WTC11 (cell line): ENCODE measurements at regions not wholly inside any gene's neighbourhood (a gene's known extent, or its start where the extent isn't known, plus 50 kb on each side); places are given as distances from the start of the nearest gene placed in this dataset.

Experiments used
- ATAC-seq: fragments of 200-7000 bp; cut with Tn5 transposase; 2 replicates; pipeline ENCODE4 v1.10.0; 2021; ENCODE audit warnings: mild to moderate bottlenecking, moderate library complexity
- CTCF ChIA-PET: fragments of 300-600 bp; sonication (Branson Sonifier 250); formaldehyde crosslinking; loops from one replicate; lab custom pipeline; 2021; ENCODE audit warnings: antibody characterized with exemption; lab: Charles Lee
- POLR2A ChIA-PET: fragments of 350-600 bp; sonication (Branson Sonifier 250); formaldehyde crosslinking; loops from one replicate; lab custom pipeline; 2021; ENCODE audit warnings: antibody characterized with exemption; lab: Charles Lee
- DNase-seq: peaks from one replicate; pipeline ENCODE4 v3.0.0; 2021; ENCODE audit warnings: low spot score
- H3K27ac Mint-ChIP-seq: 2 replicates; pipeline ENCODE4 v1.8.0; 2021; ENCODE audit warnings: mixed read lengths
- H3K27me3 Mint-ChIP-seq: 2 replicates; pipeline ENCODE4 v1.8.0; 2021; ENCODE audit warnings: low read depth, mild to moderate bottlenecking, moderate library complexity, mixed read lengths
- H3K36me3 Mint-ChIP-seq: 2 replicates; pipeline ENCODE4 v1.8.0; 2021; ENCODE audit warnings: mixed read lengths
- H3K4me1 Mint-ChIP-seq: 2 replicates; pipeline ENCODE4 v1.8.0; 2022; ENCODE audit warnings: mixed read lengths
- H3K4me3 Mint-ChIP-seq: 2 replicates; pipeline ENCODE4 v1.8.0; 2021; ENCODE audit warnings: mild to moderate bottlenecking, moderate library complexity, mixed read lengths
- H3K9me3 Mint-ChIP-seq: 2 replicates; pipeline ENCODE4 v1.8.0; 2021; ENCODE audit warnings: mixed read lengths
- ATF1 ChIP-seq: sonication (generic); formaldehyde crosslinking; IDR thresholded peaks from 2 replicates; pipeline ENCODE4 v1.8.1; 2023; ENCODE audit warnings: mild to moderate bottlenecking, moderate library complexity, missing genetic modification reagents
- CREM ChIP-seq: sonication (generic); formaldehyde crosslinking; IDR thresholded peaks from 2 replicates; pipeline ENCODE4 v1.8.1; 2022; ENCODE audit warnings: mild to moderate bottlenecking, missing genetic modification reagents, moderate library complexity
- JUN ChIP-seq: sonication (generic); formaldehyde crosslinking; IDR thresholded peaks from 2 replicates; pipeline ENCODE4 v1.8.0; 2023; ENCODE audit warnings: mild to moderate bottlenecking, missing genetic modification reagents
- MLX ChIP-seq: sonication (generic); formaldehyde crosslinking; IDR thresholded peaks from 2 replicates; pipeline ENCODE4 v1.8.1; 2023; ENCODE audit warnings: mild to moderate bottlenecking, missing genetic modification reagents, moderate library complexity
- MXD4 ChIP-seq: fragments of 250-450 bp; sonication (Bioruptor Pico); IDR thresholded peaks from 2 replicates; pipeline ENCODE4 v1.8.0; 2021; ENCODE audit warnings: mild to moderate bottlenecking, moderate library complexity, borderline replicate concordance
- NFE2L1 ChIP-seq: sonication (generic); formaldehyde crosslinking; IDR thresholded peaks from 2 replicates; pipeline ENCODE4 v1.8.1; 2023; ENCODE audit warnings: missing genetic modification reagents
- PRDM15 ChIP-seq: sonication (generic); formaldehyde crosslinking; IDR thresholded peaks from 2 replicates; pipeline ENCODE4 v1.8.0; 2022; ENCODE audit warnings: missing genetic modification reagents
- SOX15 ChIP-seq: fragments of 250-450 bp; sonication (Bioruptor Pico); IDR thresholded peaks from 2 replicates; pipeline ENCODE4 v1.9.0; 2021; ENCODE audit warnings: mild to moderate bottlenecking
- TEAD1 ChIP-seq: sonication (generic); formaldehyde crosslinking; IDR thresholded peaks from 2 replicates; pipeline ENCODE4 v1.8.0; 2022; ENCODE audit warnings: mild to moderate bottlenecking, missing genetic modification reagents
- TP53 ChIP-seq: sonication (generic); formaldehyde crosslinking; IDR thresholded peaks from 2 replicates; pipeline ENCODE4 v1.8.1; 2023; ENCODE audit warnings: mild to moderate bottlenecking, missing genetic modification reagents
- ZBTB43 ChIP-seq: sonication (generic); formaldehyde crosslinking; IDR thresholded peaks from 2 replicates; pipeline ENCODE4 v1.8.1; 2023; ENCODE audit warnings: mild to moderate bottlenecking, missing genetic modification reagents
- ZNF138 ChIP-seq: sonication (generic); formaldehyde crosslinking; conservative IDR thresholded peaks from 2 replicates; pipeline ENCODE4 v1.8.1; 2022; ENCODE audit warnings: mild to moderate bottlenecking, moderate library complexity, missing genetic modification reagents
- TF ChIP-seq, protein P1 (sequence below): fragments of 250-450 bp; sonication (Bioruptor Pico); IDR thresholded peaks from 2 replicates; pipeline ENCODE4 v1.9.0; 2021; ENCODE audit warnings: moderate library complexity, mild to moderate bottlenecking, inconsistent platforms, borderline replicate concordance
- TF ChIP-seq, protein P2 (sequence below): sonication (generic); formaldehyde crosslinking; IDR thresholded peaks from 2 replicates; pipeline ENCODE4 v1.8.0; 2023; ENCODE audit warnings: missing genetic modification reagents, mild to moderate bottlenecking, borderline replicate concordance
- TF ChIP-seq, protein P3 (sequence below): sonication (generic); formaldehyde crosslinking; IDR thresholded peaks from 2 replicates; pipeline ENCODE4 v1.8.1; 2023; ENCODE audit warnings: mild to moderate bottlenecking, moderate library complexity, missing genetic modification reagents
- TF ChIP-seq, protein P4 (sequence below): sonication (generic); formaldehyde crosslinking; IDR thresholded peaks from 2 replicates; pipeline ENCODE4 v1.8.1; 2022; ENCODE audit warnings: missing genetic modification reagents, borderline replicate concordance

- Mint-ChIP-seq H3K9me3 (peaks cover 6% of the 10 kb centered on the region), H3K36me3 (0 out of 2 replicates have a peak, but pooled peaks cover 2% of the 10 kb centered on the region)
- CTCF ChIA-PET = interaction anchor here (2.8 kb wide), 1 partner anchor 11 kb away, joined by 6 read pairs; no protein-coding TSS in a partner anchor
These were observed 69.2 kb upstream of the DOCK1 start for GRCh38 chr10:126836009-126836408.

More at GRCh38 chr10:126836009-126836408, 69.2 kb upstream of the DOCK1 start:
- DNase-seq (no peak), ATAC-seq (no peak)
- POLR2A ChIA-PET = no interaction called here
- TF ChIP-seq TEAD1 (CRISPR knock-in tag) (no peak), ATF1 (CRISPR knock-in tag) (no peak), SOX15 (CRISPR knock-in tag) (no peak), JUN (CRISPR knock-in tag) (no peak), ZNF138 (CRISPR knock-in tag) (no peak), ZBTB43 (no peak), MXD4 (CRISPR knock-in tag) (no peak), MLX (CRISPR knock-in tag) (no peak), PRDM15 (CRISPR knock-in tag) (no peak), TP53 (CRISPR knock-in tag) (no peak), NFE2L1 (no peak), CREM (CRISPR knock-in tag) (no peak)
- TF ChIP-seq, protein P1, sequence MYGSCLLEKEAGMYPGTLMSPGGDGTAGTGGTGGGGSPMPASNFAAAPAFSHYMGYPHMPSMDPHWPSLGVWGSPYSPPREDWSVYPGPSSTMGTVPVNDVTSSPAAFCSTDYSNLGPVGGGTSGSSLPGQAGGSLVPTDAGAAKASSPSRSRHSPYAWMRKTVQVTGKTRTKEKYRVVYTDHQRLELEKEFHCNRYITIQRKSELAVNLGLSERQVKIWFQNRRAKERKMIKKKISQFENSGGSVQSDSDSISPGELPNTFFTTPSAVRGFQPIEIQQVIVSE (CRISPR knock-in tag) = no peak
- TF ChIP-seq, protein P2, sequence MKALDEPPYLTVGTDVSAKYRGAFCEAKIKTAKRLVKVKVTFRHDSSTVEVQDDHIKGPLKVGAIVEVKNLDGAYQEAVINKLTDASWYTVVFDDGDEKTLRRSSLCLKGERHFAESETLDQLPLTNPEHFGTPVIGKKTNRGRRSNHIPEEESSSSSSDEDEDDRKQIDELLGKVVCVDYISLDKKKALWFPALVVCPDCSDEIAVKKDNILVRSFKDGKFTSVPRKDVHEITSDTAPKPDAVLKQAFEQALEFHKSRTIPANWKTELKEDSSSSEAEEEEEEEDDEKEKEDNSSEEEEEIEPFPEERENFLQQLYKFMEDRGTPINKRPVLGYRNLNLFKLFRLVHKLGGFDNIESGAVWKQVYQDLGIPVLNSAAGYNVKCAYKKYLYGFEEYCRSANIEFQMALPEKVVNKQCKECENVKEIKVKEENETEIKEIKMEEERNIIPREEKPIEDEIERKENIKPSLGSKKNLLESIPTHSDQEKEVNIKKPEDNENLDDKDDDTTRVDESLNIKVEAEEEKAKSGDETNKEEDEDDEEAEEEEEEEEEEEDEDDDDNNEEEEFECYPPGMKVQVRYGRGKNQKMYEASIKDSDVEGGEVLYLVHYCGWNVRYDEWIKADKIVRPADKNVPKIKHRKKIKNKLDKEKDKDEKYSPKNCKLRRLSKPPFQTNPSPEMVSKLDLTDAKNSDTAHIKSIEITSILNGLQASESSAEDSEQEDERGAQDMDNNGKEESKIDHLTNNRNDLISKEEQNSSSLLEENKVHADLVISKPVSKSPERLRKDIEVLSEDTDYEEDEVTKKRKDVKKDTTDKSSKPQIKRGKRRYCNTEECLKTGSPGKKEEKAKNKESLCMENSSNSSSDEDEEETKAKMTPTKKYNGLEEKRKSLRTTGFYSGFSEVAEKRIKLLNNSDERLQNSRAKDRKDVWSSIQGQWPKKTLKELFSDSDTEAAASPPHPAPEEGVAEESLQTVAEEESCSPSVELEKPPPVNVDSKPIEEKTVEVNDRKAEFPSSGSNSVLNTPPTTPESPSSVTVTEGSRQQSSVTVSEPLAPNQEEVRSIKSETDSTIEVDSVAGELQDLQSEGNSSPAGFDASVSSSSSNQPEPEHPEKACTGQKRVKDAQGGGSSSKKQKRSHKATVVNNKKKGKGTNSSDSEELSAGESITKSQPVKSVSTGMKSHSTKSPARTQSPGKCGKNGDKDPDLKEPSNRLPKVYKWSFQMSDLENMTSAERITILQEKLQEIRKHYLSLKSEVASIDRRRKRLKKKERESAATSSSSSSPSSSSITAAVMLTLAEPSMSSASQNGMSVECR (CRISPR knock-in tag) = no peak
- TF ChIP-seq, protein P3, sequence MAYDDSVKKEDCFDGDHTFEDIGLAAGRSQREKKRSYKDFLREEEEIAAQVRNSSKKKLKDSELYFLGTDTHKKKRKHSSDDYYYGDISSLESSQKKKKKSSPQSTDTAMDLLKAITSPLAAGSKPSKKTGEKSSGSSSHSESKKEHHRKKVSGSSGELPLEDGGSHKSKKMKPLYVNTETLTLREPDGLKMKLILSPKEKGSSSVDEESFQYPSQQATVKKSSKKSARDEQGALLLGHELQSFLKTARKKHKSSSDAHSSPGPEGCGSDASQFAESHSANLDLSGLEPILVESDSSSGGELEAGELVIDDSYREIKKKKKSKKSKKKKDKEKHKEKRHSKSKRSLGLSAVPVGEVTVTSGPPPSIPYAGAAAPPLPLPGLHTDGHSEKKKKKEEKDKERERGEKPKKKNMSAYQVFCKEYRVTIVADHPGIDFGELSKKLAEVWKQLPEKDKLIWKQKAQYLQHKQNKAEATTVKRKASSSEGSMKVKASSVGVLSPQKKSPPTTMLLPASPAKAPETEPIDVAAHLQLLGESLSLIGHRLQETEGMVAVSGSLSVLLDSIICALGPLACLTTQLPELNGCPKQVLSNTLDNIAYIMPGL (CRISPR knock-in tag) = no peak
- TF ChIP-seq, protein P4, sequence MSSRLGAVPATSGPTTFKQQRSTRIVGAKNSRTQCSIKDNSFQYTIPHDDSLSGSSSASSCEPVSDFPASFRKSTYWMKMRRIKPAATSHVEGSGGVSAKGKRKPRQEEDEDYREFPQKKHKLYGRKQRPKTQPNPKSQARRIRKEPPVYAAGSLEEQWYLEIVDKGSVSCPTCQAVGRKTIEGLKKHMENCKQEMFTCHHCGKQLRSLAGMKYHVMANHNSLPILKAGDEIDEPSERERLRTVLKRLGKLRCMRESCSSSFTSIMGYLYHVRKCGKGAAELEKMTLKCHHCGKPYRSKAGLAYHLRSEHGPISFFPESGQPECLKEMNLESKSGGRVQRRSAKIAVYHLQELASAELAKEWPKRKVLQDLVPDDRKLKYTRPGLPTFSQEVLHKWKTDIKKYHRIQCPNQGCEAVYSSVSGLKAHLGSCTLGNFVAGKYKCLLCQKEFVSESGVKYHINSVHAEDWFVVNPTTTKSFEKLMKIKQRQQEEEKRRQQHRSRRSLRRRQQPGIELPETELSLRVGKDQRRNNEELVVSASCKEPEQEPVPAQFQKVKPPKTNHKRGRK (CRISPR knock-in tag) = no peak
- H3K4me1 Mint-ChIP-seq = peaks cover 32% of the 10 kb centered on the region
- H3K27me3 Mint-ChIP-seq = peaks cover 3% of the 10 kb centered on the region; the same call in 1 of the 2 replicates
- no peak overlapping the region for H3K27ac Mint-ChIP-seq
- H3K4me3 Mint-ChIP-seq = no peak overlapping the region
